ENCODE measurements at regions not wholly inside any gene's neighbourhood (a gene's known extent, or its start where the extent isn't known, plus 50 kb on each side); places are given as distances from the start of the nearest gene placed in this dataset.
"Not testable (repeated sequence)": the region's sequence is repeated elsewhere in the genome, so short reads cannot be mapped to it uniquely, and the experiment has no call there.

DNA sequence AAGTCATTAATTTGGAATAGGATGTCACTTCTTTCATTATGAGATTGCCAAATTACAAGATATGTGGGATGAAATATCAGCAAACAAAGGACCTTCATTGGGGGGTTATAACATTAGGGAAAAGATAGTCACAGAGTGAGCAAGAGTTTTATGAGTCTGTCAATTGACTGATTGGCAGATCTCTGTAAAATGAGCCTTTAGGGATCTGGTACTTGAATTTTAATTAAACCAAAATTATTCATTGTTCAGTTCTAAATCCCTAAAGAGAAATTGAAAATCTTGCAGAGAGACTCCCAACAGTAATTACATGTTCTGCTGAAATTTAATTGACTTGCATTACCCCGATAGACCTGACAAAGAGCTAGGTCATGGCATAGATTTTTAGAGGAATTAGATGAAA, 768.1 kb upstream of the SPRY2 start:
- no peak for DNase-seq

DNA sequence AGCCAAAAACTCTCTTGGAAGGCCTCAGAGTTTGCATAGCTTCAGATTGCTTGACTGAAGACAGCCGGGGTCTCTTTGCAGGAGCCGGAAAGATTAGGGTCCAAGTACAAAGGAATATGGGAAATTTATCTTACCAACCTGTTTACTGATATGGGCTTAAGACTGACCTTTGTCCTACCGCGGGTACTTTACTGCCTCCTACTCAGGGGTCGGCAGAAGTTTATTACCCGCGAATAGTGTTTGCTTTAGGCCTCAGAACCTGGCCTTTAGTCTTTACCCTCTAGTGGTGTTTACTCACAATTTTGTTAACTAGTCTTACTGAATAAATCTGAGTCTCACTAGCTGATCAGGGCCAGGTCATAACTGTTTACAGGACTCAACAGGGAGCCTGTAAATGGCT, 765.4 kb upstream of the SPRY2 start:
- no peak for DNase-seq

DNA sequence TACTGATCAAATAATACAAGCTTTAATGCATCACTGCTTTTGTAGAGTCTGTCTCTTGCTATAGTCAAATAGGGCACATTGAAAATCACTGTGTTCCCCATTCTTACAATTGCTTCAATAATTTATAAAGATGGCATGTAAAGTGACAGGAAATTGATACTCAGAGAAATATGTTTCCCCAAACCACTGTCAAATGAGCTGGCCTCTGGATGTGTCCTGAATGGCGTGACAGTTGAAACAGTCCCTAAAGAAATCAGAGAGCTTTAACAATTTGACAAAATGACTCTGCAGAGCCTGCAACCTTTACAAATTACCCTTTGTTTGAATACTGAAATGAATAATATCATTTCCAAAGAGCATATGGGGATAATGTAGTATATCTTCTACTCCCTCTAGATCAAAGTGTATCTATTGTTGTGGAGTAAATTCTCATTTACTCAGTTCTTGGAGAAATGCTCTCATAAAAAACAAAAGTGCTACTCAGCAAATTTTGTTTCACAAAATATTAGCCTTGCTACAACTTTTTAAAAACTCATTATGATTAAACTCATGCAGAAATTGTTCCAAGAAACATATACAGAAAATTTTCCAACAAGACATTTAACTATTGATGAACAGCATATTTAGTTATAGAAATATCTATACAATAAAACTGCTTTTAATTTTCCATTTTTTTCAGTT, 763.2 kb upstream of the SPRY2 start:
- no peak for DNase-seq

DNA sequence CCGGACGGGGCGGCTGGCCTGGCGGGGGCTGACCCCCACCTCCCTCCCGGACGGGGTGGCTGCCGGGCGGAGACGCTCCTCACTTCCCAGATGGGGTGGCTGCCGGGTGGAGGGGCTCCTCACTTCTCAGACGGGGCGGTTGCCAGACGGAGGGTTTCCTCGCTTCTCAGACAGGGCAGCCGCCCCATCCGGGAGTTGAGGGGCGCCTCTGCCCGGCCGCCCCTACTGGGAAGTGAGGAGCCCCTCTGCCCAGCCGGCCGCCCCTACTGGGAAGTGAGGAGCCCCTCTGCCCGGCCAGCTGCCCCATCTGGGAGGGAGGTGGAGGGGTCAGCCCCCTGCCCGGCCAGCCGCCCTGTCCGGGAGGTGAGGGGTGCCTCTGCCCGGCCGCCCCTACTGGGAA, 761.1 kb upstream of the SPRY2 start:
- not testable (repeated sequence) for DNase-seq

DNA sequence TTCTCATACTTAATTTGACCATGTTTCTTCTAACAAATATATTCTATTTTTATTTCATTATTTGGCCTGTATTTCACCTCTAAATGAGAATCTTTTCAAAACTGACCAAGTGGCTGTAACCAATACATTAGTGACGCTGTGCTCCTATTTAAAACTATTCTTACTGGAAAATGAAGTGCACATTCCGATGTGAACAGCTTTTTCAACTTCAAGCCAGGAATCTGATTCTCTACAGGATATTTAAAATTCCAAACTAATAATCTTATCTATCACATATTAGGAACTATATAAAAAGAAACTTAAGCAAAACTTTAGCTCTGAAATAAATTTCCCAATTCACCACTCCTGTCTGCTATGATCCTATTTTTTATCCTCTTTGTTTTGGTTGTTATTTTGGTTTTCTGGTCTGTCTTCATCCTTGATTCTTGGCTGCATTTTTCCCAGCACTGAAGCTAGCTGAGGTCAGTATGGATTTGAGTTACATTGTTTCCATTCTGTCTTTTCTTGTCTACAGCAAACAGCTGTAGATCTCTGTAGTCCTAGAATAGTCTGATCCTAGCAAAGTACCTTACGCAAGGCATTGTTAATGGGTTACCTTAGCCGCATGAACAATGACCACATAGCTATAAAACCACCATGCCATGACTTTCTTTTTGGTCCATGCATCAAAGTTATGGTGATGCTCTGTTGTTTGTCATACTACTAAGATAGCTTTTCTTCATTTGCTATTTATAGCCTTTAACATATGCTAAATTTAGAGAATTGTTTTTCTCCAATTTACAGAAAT, 748.6 kb upstream of the SPRY2 start:
- no peak for DNase-seq

DNA sequence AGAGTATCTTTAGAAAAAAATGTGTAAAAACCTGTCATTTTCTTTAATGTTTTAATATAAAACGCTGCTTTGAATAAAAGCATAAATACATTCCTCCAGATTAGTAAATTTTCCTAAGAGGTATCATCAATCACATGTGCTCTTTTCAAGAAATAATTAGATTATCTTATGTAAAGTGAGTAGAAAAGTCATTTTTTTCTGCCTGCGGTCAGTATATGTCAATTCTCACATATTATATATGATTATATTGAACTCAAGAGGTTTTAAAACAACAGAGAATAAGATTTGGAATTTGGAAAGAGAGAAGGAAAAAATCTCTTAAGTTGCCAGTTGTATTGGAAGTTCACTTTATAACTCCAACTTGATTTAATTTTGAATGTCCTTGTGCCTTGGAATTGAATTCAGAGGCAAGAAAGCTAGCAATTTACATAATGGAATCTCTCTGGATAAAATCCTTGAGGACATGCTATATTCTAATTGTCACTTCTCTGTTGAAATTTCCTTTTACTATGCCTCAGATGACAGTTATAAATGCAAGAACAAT, 740.1 kb upstream of the SPRY2 start:
- DNase-seq = no peak

DNA sequence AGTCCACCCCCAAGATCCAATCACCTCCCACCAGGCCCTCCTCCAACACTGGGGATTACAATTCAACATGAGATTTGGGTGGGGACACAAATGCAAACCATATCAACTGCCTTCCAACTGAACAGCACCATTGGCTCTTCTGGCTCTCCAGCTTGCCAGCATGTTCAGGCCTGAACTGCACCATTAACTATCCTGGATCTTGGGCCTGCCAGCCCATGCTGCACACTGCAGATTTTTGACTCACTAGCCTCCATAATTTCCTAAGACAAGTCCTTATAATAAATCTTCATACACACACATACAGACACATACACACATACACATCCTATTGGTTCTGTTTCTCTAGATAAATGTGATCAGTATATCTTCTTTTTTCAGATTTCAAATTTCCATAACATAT, 737.1 kb upstream of the SPRY2 start:
- no peak for DNase-seq

DNA sequence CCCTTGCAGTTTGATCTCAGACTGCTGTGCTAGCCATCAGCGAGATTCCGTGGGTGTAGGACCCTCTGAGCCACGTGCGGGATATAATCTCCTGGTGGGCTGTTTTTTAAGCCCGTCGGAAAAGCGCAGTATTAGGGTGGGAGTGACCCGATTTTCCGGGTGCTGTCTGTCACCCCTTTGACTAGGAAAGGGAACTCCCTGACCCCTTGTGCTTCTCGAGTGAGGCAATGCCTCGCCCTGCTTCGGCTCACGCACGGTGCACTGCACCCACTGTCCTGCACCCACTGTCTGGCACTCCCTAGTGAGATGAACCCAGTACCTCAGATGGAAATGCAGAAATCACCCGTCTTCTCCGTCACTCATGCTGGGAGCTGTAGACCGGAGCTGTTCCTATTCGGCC, 728.9 kb upstream of the SPRY2 start:
- DNase-seq = not testable (repeated sequence)

DNA sequence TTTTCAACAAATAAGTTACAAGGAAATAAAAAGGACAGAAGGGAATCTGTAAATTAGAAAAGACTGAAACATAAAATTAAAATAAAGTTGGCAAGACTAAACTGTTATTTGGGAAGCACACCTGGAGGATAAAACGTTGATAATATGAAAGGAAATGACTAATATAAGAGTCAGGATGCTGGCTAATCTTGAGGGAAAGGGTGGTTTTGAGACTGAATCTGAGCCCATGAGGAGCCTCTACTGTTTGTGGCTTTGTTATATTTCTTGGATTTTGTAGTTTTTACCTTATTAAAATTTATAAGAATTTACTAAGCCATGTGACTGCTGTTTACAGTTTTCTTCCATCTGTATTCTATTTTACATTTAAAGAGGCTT, 718.0 kb upstream of the SPRY2 start:
- no peak for DNase-seq

DNA sequence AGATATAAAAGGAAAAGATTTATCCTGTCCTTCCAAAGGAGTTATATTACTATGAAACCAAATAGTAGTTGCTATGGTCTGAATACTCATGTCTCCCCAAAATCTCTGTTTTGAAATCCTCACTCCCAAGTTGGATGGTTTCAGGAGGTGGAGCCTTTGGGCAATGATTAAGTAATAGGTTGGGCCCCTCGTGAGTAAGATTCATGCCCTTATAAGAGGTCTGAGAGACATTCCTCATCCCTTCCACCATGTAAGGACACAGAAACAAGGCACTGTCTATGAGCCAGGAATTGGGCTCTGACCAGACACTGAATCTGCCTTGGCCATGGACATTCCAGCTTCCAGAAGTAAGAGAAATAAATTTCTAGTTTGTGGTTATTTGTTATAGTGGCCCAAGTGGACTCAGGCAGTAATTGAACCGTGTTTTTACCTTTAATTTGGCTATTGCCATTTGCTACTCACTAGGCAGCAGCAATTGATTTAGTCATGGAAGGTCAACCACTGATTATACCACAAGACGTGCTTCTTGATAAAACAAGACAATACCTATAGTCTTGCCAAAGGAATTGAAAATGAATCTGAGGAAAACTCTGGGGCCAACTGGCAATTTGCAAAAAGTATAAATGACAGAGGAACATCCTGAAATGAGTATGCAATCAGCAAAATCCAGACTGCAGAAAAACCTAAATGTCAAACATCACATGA, 717.4 kb upstream of the SPRY2 start:
- DNase-seq = no peak

DNA sequence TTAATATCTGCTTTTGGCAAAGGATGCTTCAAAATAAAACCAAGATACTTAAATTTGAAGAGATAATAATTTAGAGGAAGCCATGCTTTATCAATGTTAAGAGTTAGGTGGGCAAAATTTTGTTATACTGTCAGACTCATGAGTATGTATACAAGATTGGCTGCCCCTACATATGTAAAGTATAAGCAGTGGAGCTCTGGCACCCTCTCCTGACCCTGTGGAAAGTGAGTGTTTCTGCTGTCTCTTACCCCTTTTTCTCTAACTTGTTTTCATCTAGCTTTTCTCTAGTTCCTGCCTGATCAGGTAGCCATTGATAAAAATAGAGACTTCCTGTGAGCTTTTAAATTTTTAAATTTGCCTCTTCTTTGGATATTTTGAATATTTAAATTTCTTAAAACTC, 710.9 kb upstream of the SPRY2 start:
- DNase-seq = no peak

DNA sequence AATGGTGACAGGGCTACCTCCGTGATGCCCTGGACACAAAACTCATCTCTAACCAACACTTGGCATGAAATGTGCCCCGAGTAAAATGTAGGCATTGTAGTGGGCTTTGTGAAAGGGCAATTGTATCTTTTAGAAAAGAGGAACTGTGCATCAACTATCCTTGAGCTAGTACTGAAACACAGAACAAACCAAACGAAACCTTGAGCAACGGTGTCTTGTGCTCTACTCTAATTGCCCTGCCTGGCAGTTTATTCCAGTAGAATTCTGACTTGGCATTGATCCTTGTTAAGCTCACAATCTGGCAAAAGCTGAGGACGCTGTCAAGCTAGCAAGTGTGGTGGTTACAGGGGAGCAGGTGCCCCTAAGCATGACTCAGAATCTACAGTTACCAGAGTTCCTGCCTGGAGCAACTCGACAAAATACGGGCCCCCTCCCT, 707.1 kb upstream of the SPRY2 start:
- no peak for DNase-seq

DNA sequence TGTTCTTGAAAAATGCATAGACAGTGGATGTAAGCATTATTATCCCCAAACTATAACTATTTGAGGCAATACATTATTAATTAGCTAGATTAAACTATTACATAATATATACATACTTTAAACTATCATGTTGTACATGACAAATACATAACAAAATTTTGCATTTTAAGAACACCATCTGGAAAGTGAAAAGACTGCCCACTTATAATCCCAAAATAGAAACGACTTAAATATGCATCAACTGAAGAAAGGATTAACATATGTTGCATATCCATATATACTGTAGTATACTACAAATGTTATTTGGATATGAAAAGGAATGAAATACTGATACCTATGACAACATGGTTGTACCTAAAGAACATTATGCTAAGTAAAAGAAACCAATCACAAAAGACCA, 700.8 kb upstream of the SPRY2 start:
- DNase-seq = no peak

DNA sequence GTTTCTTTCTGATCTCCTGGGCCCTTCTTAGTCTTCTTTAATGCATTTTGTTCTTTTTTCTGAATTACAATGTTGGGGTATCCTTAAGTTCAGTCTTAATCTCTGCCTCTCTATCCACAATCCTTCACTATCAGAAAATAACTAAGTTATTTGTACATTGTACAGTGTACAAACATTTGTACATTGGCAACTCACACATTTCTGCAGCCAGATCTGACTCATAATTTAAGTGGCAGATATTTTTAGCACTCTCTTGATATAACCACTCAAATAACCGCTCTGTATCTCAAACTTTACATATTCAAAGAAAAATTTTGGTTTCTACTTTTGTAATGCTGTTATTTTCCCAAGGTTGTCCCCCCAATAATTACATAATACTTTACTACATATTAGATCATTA, 691.1 kb upstream of the SPRY2 start:
- DNase-seq = no peak

DNA sequence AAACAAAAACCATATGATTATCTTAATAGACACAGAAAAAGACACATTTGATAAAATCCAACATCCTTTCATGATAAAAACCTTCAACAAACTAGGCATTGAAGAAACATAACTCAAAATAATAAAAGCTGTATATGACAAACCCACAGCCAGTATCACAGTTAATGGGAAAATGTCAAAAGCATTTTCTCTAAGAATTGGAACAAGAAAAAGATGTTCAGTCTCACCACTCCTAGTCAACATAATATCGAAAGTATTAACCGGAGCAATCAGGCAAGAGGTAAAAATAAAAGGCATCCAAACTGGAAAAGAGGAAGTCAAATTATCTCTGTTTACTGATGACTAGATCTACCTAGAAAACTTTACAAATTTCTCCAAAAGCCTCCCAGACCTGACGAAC, 684.2 kb upstream of the SPRY2 start:
- no peak for DNase-seq

DNA sequence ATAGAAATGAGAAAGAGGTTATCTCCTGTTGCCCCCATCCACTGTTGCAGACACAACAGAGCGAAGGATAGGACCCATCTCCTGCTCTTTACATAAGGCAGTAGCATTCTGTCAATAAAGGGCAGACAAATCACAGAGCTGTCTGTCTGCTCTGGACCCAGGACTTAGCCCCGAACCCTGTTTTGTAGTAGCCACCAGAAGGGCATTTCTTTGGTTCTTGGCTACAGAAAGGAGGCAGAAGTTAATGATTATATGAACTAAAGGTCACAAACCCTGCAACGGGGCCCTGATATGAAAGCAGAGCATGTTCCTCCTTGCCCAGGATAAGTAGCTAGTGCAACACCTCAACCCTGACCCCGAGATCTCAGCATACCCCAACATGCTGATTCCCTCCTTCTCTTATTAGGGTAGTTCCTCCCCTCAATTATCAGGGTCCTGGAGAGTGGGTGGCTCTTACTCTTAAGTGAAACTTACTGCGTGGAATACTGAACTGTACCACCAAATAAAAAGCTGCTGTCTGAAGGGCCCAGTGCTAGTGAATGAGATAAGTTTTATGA, 680.4 kb upstream of the SPRY2 start:
- DNase-seq = no peak

DNA sequence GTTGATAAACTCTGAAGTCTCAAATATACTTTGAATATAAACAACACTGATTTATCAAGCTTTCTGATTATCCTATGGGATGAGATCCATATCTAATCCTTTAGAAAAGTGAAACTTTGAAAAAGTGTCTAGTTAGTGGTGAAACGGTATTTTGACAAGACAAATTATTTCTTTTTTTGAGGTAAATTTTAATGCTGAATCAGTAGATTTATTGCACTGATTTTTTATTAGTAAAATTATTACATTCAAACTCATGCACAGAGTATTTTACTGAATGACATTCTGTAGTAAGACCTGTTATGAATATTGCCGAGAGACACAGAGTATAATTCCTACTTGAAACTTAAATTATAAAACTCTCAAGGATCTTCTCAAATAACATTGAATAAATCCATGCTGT, 679.1 kb upstream of the SPRY2 start:
- no peak for DNase-seq

DNA sequence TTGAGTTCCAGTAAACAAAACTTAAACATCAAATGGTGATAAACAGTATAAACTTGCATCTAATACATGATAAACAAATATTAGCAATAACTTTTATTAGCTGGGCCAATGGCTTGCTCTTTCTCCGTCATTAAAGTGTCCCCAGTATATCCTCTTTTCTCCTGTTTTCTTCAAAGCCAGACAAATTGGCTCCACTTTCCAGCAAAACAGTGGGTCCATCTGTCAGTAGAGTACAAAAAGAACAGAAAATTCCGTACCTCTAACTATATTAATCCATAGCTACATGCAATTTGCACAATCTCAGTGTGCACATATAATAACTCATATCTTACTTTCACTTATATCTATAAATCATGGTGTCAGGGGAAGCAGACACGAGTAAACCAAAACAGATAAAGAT, 678.0 kb upstream of the SPRY2 start:
- DNase-seq = no peak

DNA sequence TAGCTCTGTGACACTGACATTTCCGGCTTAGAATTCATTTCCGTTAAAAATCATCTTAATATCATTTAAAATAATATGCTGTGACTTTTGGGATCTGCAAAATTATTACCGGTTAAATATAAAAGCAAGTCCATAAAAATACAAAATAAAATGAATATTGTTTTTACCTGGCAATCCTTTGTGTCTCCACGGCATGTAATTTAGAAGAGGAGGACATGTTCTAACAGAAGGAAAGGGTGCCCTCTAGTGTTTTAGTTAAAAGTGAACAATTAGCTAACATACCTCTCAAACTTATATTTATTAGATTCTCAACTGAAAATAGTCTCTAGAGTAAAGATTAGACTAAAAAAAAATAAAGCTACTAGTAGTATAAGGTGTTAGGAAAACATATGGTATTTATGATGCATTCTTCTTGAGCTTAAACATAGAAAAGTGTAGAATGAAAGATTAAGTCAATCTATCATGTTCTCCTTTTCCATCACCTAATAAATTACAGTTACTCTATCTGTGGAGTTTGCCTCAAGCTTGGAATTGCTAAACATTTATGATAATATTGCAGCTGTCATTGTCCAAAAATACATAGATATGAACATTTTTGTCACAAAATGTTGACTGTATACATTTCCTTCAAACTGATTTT, 676.7 kb upstream of the SPRY2 start:
- DNase-seq = no peak

DNA sequence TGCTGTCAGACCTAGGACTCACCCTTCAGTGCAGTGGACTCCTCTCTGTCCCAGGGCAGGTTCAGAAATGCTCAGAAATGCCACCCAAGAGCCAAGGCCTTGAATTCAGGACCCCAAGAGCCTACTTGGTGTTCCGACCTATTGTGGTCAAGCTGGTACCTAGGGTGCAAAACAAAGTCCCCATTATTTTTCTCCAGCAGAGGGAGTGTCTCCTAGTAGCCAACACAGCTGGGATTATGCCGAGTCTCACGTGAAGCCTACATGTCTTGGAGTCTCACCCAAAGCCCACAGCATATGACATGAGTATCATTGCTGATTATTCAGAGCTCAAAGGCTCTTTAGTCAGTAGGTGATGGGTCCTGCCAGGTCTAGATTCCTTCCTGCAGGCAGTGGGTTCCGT, 671.1 kb upstream of the SPRY2 start:
- no peak for DNase-seq

DNA sequence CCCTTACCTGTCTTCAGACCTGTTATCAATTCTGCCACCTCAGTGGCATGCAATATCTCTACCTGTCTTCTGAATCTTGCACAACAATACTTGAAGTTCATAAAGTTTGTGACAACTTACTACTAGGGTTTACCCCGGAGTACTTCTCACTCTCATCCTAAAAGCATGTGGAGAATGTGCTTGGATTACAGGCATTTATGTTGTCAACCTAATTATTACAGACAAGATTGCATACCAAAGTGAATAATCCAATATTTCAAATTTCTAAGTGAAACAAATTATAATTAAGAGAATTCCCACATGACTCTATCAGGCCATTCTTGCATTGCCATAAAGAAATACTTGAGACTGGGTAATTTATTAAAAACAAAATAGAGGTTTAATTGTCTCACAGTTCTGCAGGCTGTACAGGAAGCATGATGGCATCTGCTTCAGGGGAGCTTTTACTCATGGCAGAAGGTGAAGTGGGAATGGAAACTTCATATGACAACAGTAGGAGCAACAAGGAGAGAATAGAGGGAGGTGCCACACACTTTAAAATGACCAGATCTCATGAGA, 661.0 kb upstream of the SPRY2 start:
- DNase-seq = no peak

DNA sequence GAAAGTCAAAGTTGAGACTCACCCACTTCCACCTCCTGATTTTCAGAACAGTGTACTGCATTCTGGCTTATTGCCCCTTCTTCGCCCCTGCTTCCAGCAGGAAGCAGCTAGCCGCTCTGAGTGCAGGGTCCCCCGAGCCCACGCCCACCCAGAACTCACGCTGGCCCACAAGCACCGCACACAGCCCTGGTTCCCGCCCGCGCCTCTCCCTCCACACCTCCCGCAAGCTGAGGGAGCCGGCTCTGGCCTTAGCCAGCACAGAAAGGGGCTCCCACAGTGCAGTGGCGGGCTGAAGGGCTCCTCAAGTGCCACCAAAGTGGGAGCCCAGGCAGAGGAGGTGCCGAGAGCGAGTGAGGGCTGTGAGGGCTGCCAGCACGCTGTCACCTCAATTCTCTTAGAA, 657.7 kb upstream of the SPRY2 start:
- not testable (repeated sequence) for DNase-seq
